ENCODE measurements at regions not wholly inside any gene's neighbourhood (a gene's known extent, or its start where the extent isn't known, plus 50 kb on each side); places are given as distances from the start of the nearest gene placed in this dataset.

- TF ChIP-seq CTCF (IDR thresholded peaks at IDR 0.05) (no peak), POLR2A (IDR thresholded peaks at IDR 0.05) (no peak)
- H3K4me3 ChIP-seq (ENCODE audit: low read depth, poor library complexity, severe bottlenecking) = no peak overlapping the region
- 97 to 98% methylated on average over 5 of the region's 5 CpGs for WGBS, 2 donors
- no peak for DNase-seq (ENCODE audit: low spot score in 2 of 2)
- intact Hi-C loops (cut with DNase I; ENCODE audit: low total_unique reads) = no loop called here
These were observed 113.2 kb upstream of the KAZN start for GRCh38 chr1:14485285-14485684.

GRCh38 chr1:14486401-14487201 lies 111.9 kb upstream of the KAZN start:
- H3K4me3 ChIP-seq (ENCODE audit: low read depth, poor library complexity, severe bottlenecking) = no peak overlapping the region
- intact Hi-C loops (cut with DNase I; ENCODE audit: low total_unique reads) = no loop called here
- DNase-seq (ENCODE audit: low spot score in 2 of 2) = no peak
- WGBS, 2 donors = 31 to 39% methylated on average over 8 of the region's 8 CpGs
- TF ChIP-seq CTCF (IDR thresholded peaks at IDR 0.05) (no peak), POLR2A (IDR thresholded peaks at IDR 0.05) (no peak)

GRCh38 chr1:14487671-14488070 lies 110.8 kb upstream of the KAZN start:
- no peak overlapping the region for H3K4me3 ChIP-seq (ENCODE audit: low read depth, poor library complexity, severe bottlenecking)
- 66 to 72% methylated on average over 3 of the region's 3 CpGs for WGBS, 2 donors
- TF ChIP-seq POLR2A (IDR thresholded peaks at IDR 0.05) (no peak), CTCF (IDR thresholded peaks at IDR 0.05) (no peak)
- intact Hi-C loops (cut with DNase I; ENCODE audit: low total_unique reads) = no loop called here
- no peak for DNase-seq (ENCODE audit: low spot score in 2 of 2)

- intact Hi-C loops (cut with DNase I; ENCODE audit: low total_unique reads) = no loop called here
- 85 to 86% methylated on average over 1 of the region's 1 CpG for whole genome bisulfite sequencing, 2 donors
- DNase-seq (ENCODE audit: low spot score in 2 of 2) = no peak
These were observed 103.6 kb upstream of the KAZN start for GRCh38 chr1:14494911-14495310.

GRCh38 chr1:14495381-14495780 lies 103.1 kb upstream of the KAZN start:
- no peak overlapping the region for H3K4me3 ChIP-seq (ENCODE audit: low read depth, poor library complexity, severe bottlenecking)
- WGBS, 2 donors = 84 to 91% methylated on average over 1 of the region's 1 CpG
- intact Hi-C loops (cut with DNase I; ENCODE audit: low total_unique reads) = no loop called here
- no peak for DNase-seq (ENCODE audit: low spot score in 2 of 2)
- TF ChIP-seq CTCF (IDR thresholded peaks at IDR 0.05) = no peak
- no peak for TF ChIP-seq POLR2A (IDR thresholded peaks at IDR 0.05)

More at GRCh38 chr1:14494911-14495310, 103.6 kb upstream of the KAZN start:
- no peak for TF ChIP-seq CTCF (IDR thresholded peaks at IDR 0.05)
- TF ChIP-seq POLR2A (IDR thresholded peaks at IDR 0.05) = no peak
- no peak overlapping the region for H3K4me3 ChIP-seq (ENCODE audit: low read depth, poor library complexity, severe bottlenecking)

- WGBS, 2 donors = 72 to 83% methylated on average over 3 of the region's 3 CpGs
- DNase-seq (ENCODE audit: low spot score in 2 of 2) = no peak
- no peak overlapping the region for H3K4me3 ChIP-seq (ENCODE audit: low read depth, poor library complexity, severe bottlenecking)
- intact Hi-C loops (cut with DNase I; ENCODE audit: low total_unique reads) = no loop called here
- no peak for TF ChIP-seq POLR2A (IDR thresholded peaks at IDR 0.05)
- no peak for TF ChIP-seq CTCF (IDR thresholded peaks at IDR 0.05)
These were observed 102.5 kb upstream of the KAZN start for GRCh38 chr1:14495996-14496395.

Measured in lower leg skin (tissue), 4 donors.